Esophagus muscularis mucosa (tissue), 4 donors: ENCODE measurements at regions not wholly inside any gene's neighbourhood (a gene's known extent, or its start where the extent isn't known, plus 50 kb on each side); places are given as distances from the start of the nearest gene placed in this dataset.
"Not testable (repeated sequence)": the region's sequence is repeated elsewhere in the genome, so short reads cannot be mapped to it uniquely, and the experiment has no call there.

Source experiments
- DNase-seq: peaks from one replicate; pipeline ENCODE4 v3.0.0-alpha.2; 2017; ENCODE audit errors: extremely low spot score
- H3K27ac ChIP-seq, 4 donors: fragments of 200-600 bp; sonication (generic); replicated peaks in 1 of 4; 1 replicate in 3 of 4; 2 replicates in 1 of 4; pipeline ENCODE4 v1.5.1; 2016 to 2019; ENCODE audit warnings: mild to moderate bottlenecking in 1 of 4
- H3K27me3 ChIP-seq, 4 donors: fragments of 200-600 bp; sonication (generic); one replicate each; pipeline versions ENCODE4 v1.5.1 to v1.6.0; 2016 to 2019
- H3K36me3 ChIP-seq, 4 donors: fragments of 200-600 bp; sonication (generic); one replicate each; pipeline ENCODE4 v1.5.1; 2016 to 2019
- H3K4me1 ChIP-seq, 4 donors: fragments of 200-600 bp; sonication (generic); one replicate each; pipeline ENCODE4 v1.5.1; 2016 to 2019
- H3K4me3 ChIP-seq, 4 donors: fragments of 200-600 bp; sonication (generic); 1 replicate in 2 of 4; 2 replicates in 2 of 4; pipeline ENCODE4 v1.5.1; 2016 to 2019; ENCODE audit warnings: mild to moderate bottlenecking in 4 of 4, moderate library complexity in 1 of 4
- H3K9me3 ChIP-seq, 4 donors: fragments of 200-600 bp; sonication (generic); 1 replicate in 3 of 4; 2 replicates in 1 of 4; pipeline ENCODE4 v1.5.1; 2016 to 2019
- CTCF ChIP-seq, 3 experiments: fragments of 200-600 bp in 2 of 3; fragments of 450-650 bp in 1 of 3; sonication (generic) in 2 of 3; IDR thresholded peaks; one replicate each; pipeline ENCODE4 v1.5.1; 2017 to 2019; ENCODE audit warnings: antibody characterized with exemption in 3 of 3, mild to moderate bottlenecking in 2 of 3, moderate library complexity in 1 of 3
- EP300 ChIP-seq: sonication (generic); formaldehyde crosslinking; IDR thresholded peaks from one replicate; pipeline ENCODE4 v1.6.1; 2017; ENCODE audit warnings: antibody characterized with exemption
- POLR2A ChIP-seq: fragments of 450-650 bp; IDR thresholded peaks from one replicate; pipeline ENCODE4 v1.6.1; 2017; ENCODE audit warnings: antibody characterized with exemption, moderate library complexity, mild to moderate bottlenecking, low read depth
- POLR2AphosphoS5 ChIP-seq, 2 donors: sonication (generic); formaldehyde crosslinking; IDR thresholded peaks; one replicate each; pipeline ENCODE4 v1.6.1; 2017; ENCODE audit warnings: antibody characterized with exemption in 2 of 2
- WGBS: methylation state at CpG from one replicate; pipeline ENCODE4 v1.1.5; 2018; 5-methylcytosine and 5-hydroxymethylcytosine counted together
- intact Hi-C: fragments of 100-400 bp; cut with DNase I; formaldehyde crosslinking; loops from one replicate; pipeline ENCODE4 v1.15.1; 2023

GRCh38 chr15:62277816-62278394 is 112.8 kb upstream of the C2CD4B start:
- intact Hi-C loops, result no loop called here

GRCh38 chr15:62278534-62278933 is 113.4 kb upstream of the C2CD4B start:
- intact Hi-C loops, result no loop called here
- Histone ChIP-seq H3K4me3 (no peak overlapping the region), H3K9me3 (no peaks in the 10 kb centered on the region), H3K36me3 (no peaks in the 10 kb centered on the region), H3K4me1 (no peaks in the 10 kb centered on the region), H3K27ac (no peak overlapping the region), H3K27me3 (peaks cover 0 to 11% (median 0%) of the 10 kb centered on the region in 4 donors)
- DNase-seq, result peak; percentile 60
- TF ChIP-seq POLR2AphosphoS5 (IDR thresholded peaks at IDR 0.05) (no peak), POLR2A (no peak), CTCF (IDR thresholded peaks at IDR 0.05) (no peak), EP300 (no peak)
- WGBS, result 74% methylated on average over 4 of the region's 4 CpGs

More at GRCh38 chr15:62277816-62278394, 112.8 kb upstream of the C2CD4B start:
- no peak for DNase-seq
- no peaks in the 10 kb centered on the region for H3K4me1 ChIP-seq
- no peak overlapping the region for H3K27ac ChIP-seq
- no peak overlapping the region for H3K4me3 ChIP-seq
- H3K36me3 ChIP-seq, result no peaks in the 10 kb centered on the region
- no peaks in the 10 kb centered on the region for H3K9me3 ChIP-seq
- WGBS, result 74% methylated on average over 2 of the region's 2 CpGs
- TF ChIP-seq CTCF (IDR thresholded peaks at IDR 0.05), result no peak
- no peak for TF ChIP-seq EP300
- TF ChIP-seq POLR2AphosphoS5 (IDR thresholded peaks at IDR 0.05), result no peak
- TF ChIP-seq POLR2A, result no peak
- H3K27me3 ChIP-seq, result peaks cover 0 to 11% (median 0%) of the 10 kb centered on the region in 4 donors

GRCh38 chr15:62279041-62279440 is 114.0 kb upstream of the C2CD4B start:
- Histone ChIP-seq H3K4me1 (no peaks in the 10 kb centered on the region), H3K4me3 (no peak overlapping the region), H3K27ac (no peak overlapping the region), H3K27me3 (peaks cover 0 to 11% (median 0%) of the 10 kb centered on the region in 4 donors), H3K36me3 (no peaks in the 10 kb centered on the region), H3K9me3 (no peaks in the 10 kb centered on the region)
- intact Hi-C loops, result no loop called here
- peak; percentile 37 for DNase-seq
- 71% methylated on average over 5 of the region's 5 CpGs for WGBS
- TF ChIP-seq CTCF (IDR thresholded peaks at IDR 0.05) (no peak), POLR2AphosphoS5 (IDR thresholded peaks at IDR 0.05) (no peak), POLR2A (no peak), EP300 (no peak)

- H3K27ac ChIP-seq, result no peak overlapping the region
- intact Hi-C loops, result no loop called here
- H3K4me1 ChIP-seq, result no peaks in the 10 kb centered on the region
- no peaks in the 10 kb centered on the region for H3K9me3 ChIP-seq
- TF ChIP-seq POLR2A (no peak), EP300 (no peak), POLR2AphosphoS5 (IDR thresholded peaks at IDR 0.05) (no peak), CTCF (IDR thresholded peaks at IDR 0.05) (no peak)
- 83% methylated on average over 5 of the region's 5 CpGs for WGBS
- no peaks in the 10 kb centered on the region for H3K36me3 ChIP-seq
- peak; percentile 29 for DNase-seq
- no peak overlapping the region for H3K4me3 ChIP-seq
- H3K27me3 ChIP-seq, result peaks cover 0 to 11% (median 0%) of the 10 kb centered on the region in 4 donors
Observed at GRCh38 chr15:62280625-62281024, 115.5 kb upstream of the C2CD4B start.

- H3K4me1 ChIP-seq, H3K36me3 ChIP-seq, H3K4me3 ChIP-seq, DNase-seq, H3K9me3 ChIP-seq, H3K27ac ChIP-seq, intact Hi-C loops: not testable (repeated sequence)
- peaks cover 0 to 17% (median 0%) of the 10 kb centered on the region in 4 donors for H3K27me3 ChIP-seq
- 88% methylated on average over 8 of the region's 8 CpGs for WGBS
Observed at GRCh38 chr15:62281801-62282200, 116.7 kb upstream of the C2CD4B start.
